Activated T-helper 9 cell treated with anti-CD3 and anti-CD28 coated beads, Interleukin-2, amount 50 U/mL, for 16 hours (primary cell): ENCODE measurements at regions not wholly inside any gene's neighbourhood (a gene's known extent, or its start where the extent isn't known, plus 50 kb on each side); places are given as distances from the start of the nearest gene placed in this dataset.

ENCODE experiments used
- DNase-seq: peaks from one replicate; pipeline ENCODE4 v3.0.0-alpha.2; 2020; ENCODE audit warnings: low read depth

DNA sequence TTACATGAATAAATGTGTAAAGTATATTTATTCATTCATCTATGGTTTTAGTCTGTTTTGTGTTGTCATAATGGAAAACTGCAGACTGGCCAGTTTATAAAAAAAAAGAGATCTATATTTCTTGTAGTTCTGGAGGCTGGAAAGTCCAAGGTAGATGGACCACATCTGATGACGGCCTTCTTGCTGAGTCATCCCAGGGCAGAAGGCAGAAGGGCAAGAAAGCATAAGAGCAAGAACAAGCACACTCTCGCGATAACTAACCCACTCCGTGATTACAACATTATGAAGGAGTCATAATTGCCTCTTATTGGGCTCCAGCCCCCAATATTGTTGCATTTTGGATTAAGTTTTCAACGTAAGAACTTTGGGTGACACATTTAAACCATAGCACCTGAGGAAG, 180.4 kb upstream of the DAB2 start:
- DNase-seq, result no peak

DNA sequence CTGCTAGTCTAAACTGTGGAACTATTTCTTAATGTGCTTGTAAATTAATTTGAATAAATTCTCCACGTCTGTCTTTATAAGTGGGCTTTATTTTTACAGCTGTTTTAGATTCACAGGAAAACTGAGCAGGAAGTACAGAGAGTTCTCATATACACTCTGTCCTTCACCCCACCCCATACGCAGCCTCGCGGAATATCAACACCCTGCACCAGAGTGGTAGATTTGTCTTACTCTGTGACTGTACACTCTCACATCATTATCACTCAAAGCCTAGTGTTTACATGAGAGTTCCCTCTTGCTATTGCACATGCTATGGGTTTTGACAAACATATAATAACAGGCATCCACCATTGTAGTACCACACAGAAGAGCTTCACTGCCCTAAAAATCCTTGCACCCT, 179.7 kb upstream of the DAB2 start:
- DNase-seq, result no peak

DNA sequence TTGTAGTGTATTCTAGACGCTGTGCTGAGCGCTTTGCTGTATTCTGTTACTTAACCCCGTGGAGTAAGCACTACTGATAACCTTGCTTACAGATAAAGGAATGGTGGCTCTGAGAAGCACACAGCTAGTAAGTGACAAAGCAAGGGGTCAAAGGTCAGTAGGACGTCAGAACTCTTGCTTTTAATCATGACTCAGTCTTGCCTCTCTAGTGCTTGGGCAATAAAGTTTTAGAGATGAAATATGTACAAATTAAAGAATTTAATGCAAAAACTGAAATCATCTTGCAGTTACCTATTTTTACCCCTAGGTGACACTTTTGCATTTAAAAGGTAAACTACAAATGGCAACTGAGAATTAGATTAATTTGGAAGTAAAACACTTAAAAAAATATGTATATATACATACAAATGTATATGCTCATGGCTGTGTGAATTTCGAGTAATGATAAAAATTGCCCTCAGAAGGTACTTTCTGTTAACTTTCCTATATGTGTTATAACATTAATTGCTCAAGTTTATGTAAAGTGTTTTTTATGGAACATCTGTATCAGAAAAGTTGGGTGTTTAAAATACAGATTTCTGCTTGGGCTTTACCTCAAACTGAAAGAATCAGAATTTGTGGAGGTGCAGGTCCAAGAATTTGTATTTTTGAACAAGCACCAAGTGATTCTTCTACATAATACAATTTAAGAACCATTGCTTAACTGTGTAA, 175.1 kb upstream of the DAB2 start:
- no peak for DNase-seq

DNA sequence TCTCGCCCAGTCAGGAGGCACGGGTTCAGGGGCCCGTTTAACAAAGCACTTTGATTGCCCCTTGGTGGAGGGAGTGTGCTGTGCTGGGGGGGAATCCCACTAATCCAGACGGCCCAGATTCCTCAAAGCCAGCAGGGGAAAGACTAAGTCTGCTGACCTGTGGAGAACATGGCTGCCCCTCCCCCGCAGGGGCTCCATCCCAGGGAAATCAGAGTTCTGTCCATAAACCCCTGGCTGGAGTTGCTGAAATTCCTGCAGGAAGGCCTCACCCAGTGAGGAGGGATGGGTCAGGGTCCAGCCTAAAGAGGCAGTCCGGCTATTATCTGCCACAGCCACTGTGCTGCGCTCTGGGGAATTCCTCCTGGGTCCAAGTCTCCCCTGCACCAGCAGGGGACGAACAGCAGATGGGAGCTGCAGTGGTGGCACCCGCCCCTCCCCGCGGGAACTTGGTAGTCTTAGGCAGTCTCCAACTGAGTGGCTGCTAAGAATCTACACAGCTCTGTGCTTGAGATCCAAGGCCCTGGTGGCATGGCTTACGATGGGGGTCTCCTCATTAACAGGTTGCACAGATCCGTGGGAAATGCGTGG, 174.0 kb upstream of the DAB2 start:
- no peak for DNase-seq

DNA sequence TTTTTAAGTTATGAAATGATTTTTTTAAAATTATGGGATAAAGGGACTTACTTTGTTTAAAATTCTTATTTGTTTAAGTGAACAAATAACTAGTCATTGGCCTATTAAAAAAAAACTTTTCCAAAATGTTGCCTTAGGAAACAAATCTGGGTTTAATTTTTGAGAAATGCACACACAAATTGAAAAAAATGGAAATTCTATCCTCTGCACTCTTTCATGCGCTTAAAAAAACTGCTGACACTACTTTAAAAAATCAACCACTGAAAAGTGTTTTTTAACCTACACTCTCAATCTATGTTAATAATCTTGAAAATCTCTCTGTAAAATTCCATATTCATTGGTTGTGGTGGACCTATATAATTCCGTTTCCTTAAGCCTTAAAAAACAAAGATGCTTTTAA, 163.4 kb upstream of the DAB2 start:
- no peak for DNase-seq

DNA sequence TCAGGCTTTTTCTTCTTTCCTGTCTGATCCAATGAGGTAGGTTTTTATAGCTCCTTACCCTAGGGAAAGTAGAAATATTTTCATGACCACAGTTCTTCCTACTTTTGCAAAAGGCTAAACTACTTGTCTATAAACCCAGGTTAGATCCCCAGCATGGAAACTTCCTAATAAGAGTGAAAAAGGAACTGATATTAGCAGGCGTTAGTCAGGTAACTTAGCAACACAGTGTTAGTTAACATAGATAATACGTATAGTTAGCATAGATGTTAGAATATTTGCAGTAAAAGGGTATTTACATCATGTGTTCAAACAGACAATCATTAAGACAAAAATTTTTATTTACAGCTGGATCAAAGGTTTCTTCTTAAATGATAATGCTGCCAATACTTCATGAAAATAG, 162.9 kb upstream of the DAB2 start:
- no peak for DNase-seq

DNA sequence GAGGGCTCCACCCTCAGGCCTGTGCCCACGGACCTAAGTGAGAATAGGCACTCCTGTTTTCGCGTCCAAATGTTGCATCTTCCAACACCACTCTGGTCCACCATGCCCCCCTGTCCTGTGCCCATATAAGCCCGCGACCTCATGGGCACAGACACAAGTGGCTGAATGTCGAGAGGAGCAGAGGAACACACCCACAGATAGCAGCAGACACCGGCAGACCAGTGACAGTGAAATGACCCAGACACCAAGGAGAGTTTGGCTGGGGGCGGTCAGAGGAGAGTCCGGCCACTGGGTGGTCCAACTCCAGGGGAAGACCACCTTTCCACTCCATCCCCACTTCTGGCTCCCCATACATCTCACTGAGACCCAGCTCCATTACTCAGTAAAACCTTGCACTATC, 161.4 kb upstream of the DAB2 start:
- no peak for DNase-seq

DNA sequence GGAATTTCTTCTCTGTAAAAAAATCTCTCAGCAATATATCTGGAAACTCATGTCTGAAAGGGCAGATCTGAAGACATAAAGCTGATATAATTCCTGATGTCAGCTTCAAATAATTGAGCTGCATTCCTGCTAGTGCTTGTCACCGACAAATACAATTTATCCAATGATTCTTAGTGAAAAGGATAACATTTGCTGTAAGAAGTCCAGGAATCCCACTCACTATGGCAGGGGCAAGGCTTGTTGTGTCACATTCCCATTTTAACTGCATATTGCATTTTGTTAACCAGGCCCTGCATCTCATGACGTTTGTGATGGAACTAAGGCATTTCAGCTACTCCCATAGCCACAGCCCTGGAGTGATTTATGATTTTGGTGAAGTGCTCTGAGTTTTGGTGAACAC, 160.1 kb upstream of the DAB2 start:
- DNase-seq, result no peak

DNA sequence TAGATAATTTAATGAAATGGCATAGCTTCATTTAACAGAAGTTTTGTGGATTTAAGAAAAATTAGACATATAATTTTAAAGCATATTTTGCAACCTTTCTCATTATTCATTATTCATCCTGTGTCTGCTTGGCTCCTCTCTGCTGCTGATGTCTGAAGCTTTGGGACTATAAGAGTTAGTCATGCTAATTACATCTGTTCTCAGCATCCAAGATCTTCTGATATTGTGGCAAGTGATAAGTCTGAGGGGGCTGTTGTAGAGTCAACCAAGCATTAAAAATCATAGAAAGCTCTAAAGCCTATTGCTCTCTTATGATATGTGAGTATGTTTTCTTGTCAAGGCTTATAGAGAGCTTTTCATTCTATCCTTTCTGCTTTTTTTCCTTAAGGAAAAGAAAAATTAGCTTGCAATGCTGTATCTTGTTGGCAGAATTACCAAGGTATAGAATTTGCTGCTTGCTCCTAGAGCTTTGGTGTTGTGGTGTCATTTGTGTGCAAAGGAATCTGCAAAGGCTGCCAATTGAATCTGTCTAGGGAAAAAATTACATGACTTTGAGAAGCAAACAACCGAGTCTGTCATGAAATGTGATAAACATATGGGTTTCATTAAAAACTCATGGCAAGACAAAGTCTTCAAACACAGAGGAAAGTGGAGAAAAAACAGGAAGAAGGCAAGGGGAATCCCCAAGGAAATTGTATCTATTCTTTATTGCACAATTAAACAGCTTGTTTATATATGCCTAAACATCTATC, 156.1 kb upstream of the DAB2 start:
- no peak for DNase-seq

DNA sequence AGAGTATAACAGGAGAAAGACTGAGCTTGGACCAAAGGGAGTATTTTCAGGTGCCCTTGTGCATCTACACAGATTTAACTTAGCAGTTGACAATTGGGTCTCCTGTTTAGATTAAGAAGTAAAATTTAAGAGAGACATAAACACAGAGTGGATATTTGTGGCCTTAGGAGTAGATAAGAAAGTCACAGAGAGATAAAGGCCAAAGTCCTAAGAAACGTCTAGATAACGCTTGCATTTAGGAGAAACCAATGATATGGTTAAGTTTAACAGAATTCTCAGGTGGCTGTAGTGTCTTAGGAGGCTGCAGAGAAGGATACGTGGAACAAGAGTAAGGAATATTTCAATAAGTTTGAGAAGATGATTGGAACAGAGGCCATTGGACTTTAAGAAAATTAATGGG, 155.0 kb upstream of the DAB2 start:
- no peak for DNase-seq

DNA sequence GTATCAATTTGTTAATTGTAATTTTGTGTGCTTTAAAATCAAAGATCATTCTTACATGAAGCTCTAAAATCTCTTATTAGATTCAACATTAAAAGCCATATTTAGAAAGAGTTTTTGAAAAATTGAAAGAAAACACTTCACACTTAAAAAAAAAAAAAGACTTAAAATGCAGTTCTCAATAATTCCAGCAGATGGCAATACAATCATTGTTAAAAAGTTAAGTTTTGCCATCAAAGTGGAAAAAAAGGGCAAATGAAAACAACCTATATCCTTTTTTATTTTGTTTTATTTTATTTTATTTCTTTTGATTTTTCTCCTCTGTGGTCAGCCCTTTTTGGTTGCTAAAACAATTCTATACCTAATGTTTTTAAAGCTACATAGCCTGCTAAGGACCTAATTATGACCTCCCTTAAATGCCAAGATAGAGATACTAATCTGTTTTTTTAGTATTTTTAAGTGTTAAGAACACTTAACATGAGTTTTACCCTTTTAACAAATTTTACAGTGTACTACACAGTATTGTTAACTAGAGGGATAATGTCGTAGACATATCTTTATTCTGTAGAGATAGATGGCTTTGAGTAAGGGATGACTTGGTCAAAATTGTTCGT, 154.2 kb upstream of the DAB2 start:
- DNase-seq, result no peak

DNA sequence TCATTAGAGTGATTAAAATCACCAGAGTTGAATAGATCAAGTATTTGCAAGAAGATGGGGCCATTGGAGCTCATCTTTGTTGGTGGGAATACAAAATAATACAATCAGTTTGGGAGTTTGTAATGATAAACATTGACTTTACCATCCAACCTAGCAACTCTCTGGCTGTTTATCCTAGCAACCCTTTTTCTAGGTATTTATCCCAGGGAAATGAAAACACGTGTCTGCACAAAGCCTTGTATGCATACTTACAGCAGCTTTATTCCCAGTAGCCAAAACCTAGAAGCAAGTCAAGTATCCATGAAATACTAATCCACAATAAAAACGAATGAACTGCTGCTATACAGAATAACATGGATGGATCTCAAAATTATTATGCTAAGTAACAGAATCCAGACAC, 152.7 kb upstream of the DAB2 start:
- DNase-seq, result no peak

DNA sequence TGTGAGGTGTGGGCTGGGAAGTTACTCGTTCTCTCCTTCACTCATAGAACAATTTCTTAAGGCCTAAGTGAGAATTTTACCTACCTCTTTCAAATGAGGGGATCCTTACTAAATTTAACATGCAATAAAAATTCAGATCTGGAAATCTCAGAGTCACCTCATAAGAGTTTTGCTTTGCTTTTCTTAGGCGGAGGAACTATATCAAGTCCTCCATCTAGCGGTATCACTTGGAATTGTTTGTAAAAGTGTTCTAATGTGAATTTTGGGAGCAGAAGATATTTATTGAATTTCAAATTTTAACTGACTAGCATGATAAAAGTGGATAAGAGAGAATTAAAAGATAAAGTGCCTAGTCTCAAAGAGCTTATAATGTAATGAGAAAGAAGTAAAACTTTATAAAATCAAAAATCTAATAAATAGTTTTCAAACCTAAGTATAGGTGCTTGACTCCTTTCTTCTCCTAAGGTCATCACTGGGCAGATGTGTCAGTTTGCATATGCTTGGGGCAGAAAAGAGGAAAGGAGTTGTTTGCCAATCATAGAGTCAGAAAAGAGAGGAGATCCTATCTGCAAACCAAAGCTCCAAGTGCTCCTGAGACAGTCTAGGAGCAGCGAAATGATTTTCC, 145.7 kb upstream of the DAB2 start:
- DNase-seq, result no peak

DNA sequence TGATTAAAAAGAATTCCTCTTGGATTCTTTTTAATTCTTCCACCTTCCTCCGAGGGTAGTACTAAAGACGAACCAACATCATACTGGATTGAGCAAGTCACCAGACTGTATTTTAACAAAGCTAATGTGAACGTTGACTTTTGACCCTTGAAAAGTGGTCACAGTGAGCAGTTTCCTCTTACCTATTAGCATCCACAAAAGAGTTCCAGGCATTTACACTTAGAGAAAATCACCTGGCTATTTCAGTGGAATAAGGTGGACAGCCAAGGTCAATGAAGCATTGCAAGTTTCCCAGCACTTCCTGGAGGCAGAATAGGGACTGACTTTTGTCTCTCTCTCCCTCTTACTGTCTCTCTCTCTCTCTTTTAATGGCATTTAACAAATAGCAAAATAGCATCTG, 145.1 kb upstream of the DAB2 start:
- no peak for DNase-seq

DNA sequence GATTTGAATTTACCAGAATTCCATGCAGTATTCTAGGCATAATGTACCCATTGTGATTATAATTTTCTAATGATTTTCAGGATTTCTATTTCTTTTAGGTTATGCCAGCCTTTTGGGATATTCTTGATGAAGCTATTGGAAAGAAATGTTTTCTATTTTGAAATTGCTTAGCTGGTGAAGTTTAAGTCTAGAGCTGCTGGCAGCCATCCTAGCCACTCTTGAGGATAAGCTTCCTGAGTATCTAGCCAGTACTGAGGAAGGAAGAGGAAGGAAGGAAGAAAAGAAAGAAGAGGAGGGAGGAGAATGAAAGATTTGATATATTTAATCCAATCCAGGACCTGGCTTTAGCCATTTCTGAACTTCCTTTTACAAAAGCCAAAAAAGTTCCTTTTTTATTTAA, 142.1 kb upstream of the DAB2 start:
- DNase-seq, result no peak

DNA sequence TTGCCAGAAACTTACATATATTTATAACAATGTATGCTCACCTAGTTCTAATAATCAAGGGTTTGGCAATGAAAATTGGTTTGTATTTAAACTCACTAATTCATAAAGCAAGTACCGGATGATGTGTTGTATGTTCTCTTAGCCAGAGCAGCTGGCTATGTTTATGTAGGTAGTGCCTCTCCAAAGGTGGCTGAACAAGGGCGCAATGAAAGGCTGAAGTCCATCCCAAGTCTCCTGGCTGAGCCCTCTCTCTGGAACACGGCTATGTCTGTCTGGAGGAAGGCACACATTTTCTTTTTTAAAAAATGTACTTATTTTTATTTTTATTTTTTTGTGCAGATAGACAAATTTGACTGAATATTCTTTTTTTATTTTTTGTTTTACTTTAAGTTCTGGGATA, 141.2 kb upstream of the DAB2 start:
- no peak for DNase-seq

DNA sequence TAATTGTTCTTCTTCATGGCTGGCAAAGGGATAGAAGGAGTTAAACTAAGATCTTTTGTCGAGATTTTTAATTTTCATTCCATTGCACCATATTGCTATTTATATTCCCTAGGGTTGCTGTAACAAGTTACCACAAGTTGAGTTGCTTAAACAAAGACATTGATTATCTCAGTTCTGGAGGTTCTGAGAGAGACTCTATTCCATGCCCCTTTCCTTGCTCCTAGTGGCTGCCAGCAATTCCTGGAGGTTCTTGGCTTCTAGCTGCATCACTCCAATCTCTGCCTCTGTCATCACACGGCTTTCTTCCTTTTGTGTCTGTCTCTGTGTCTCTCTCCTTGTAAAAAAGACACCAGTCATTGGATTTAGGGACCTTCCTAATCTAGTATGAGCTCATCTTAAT, 136.6 kb upstream of the DAB2 start:
- no peak for DNase-seq

DNA sequence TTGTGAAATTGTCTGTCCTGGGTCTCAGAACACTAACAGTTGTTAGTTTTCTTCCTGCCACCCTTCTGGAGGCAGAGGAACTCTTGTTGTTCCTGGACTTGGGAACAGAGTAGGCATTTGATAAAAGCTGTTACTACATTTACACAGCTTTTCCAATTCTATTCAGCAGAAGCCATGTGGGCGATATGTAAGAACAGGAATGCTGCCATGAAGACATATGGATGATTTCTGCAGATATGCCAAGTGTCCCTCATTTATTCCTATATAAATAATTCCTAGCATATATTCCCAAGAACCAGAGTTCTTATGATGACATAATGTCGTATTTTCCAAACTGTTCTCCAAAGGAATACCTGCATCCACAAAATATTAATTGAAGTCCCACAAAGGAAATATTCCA, 135.9 kb upstream of the DAB2 start:
- DNase-seq, result no peak

DNA sequence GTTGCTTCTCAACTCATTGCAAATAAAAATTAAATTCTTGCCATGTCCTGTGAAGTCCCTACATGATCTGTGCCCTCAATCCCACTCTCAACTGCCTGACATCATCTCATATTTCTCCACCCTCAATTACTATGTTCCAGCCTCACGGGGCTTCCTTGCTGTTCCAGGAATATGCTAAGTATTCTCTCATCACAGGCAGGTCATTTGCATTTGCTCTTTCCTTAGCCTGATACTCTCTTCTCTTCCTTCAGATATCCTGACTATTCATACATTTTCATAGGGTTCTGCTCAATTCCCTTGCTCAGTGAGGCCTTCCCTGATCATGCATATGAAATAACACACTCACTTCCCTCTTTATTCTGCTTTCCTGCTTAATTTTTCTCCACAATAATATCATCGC, 135.1 kb upstream of the DAB2 start:
- no peak for DNase-seq

DNA sequence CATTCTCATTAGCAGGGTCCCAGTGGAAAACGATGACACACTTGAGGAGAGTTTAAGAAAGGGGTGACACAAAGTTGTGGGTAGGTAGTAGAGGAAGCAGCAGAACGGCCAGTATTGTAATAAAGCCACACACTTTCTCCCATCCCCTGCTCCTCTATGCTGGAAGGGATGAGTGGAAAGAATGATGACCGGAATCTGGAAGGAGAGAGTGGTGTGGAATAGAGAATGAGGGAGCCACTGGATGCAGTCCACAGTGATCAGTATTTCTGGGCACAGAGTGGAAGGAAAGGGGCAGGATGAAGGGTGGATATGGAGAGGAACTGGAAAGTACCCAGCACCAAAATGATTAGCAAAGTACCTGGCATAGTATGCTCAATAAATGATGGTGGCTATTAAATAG, 133.8 kb upstream of the DAB2 start:
- no peak for DNase-seq

DNA sequence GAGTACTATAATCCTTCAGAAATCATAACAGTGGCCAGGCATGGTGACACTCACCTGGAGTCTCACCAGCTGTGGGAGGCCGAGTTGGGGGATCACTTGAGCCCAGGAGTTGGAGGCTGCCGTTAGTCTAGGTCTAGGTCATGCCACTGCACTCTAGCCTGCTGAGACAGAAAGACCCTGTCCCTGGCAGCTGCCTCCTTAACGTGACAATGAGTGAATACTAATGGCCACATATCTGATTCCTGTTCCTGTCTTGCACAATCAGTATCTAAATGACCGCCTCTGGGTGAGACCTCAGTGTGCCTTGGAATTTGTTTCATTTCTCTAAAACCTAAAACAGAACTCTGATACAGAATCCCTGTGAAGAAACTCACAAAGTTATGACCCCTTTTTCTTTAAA, 131.0 kb upstream of the DAB2 start:
- DNase-seq, result no peak

DNA sequence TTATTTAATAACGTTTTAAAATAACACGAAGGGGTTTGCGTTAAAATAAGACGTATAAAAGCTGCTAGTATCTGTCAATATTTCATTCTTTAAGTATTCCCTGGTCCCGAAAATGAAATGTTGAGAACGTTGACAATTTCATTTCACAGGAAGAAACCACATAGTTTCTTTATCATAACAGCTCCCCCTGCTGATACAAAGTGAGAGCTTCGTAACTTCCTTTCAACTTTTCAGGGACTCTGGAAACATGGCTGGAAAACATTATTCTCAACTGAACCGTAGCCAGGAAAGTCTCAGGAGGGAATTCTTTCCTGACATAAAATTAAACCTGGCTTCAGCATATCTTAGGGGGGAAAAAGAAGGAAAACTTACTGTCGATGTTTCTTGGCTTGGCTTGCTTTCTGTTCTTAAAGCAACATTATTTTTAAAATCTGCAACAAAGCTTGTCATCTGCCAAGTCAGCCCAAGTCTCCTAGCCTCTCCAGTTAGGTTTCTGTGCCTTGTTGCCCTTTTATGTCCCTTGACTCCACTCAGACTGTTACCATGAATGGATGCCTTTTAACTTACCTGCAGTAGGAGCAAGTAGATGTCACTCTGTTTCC, 122.9 kb upstream of the DAB2 start:
- no peak for DNase-seq
